ENCODE measurements at regions not wholly inside any gene's neighbourhood (a gene's known extent, or its start where the extent isn't known, plus 50 kb on each side); places are given as distances from the start of the nearest gene placed in this dataset.

GRCh38 chr5:25387953-25388352 lies 743.2 kb upstream of the CDH10 start:
- TF ChIP-seq EZH2 (IDR thresholded peaks at IDR 0.05; ENCODE audit: borderline replicate concordance, low read depth, low read length, poor library complexity, severe bottlenecking): no peak
- TF ChIP-seq CTCF (conservative IDR thresholded peaks at IDR 0.05; ENCODE audit: low read depth, low read length): no peak

Data from A673 (cell line).